Thyroid gland (tissue), 4 donors: ENCODE measurements at regions not wholly inside any gene's neighbourhood (a gene's known extent, or its start where the extent isn't known, plus 50 kb on each side); places are given as distances from the start of the nearest gene placed in this dataset.

Experiments
- CTCF ChIP-seq, 6 experiments: fragments of 200-600 bp in 3 of 6; fragments of 450-650 bp in 3 of 6; sonication (generic) in 3 of 6; IDR thresholded peaks; one replicate each; pipeline ENCODE4 v1.5.1; 2016 to 2019; ENCODE audit warnings: antibody characterized with exemption in 6 of 6, mild to moderate bottlenecking in 2 of 6, inconsistent platforms in 1 of 6, moderate library complexity in 1 of 6
- POLR2A ChIP-seq, 2 donors: fragments of 450-650 bp; IDR thresholded peaks; one replicate each; pipeline ENCODE4 v1.6.1; 2017; ENCODE audit warnings: antibody characterized with exemption in 2 of 2, mild to moderate bottlenecking in 2 of 2, moderate library complexity in 1 of 2

GRCh38 chr5:138645778-138646575 lies 70.8 kb upstream of the HSPA9 start:
- TF ChIP-seq CTCF (IDR thresholded peaks at IDR 0.05) (no peak), POLR2A (IDR thresholded peaks at IDR 0.05) (no peak)
